ENCODE measurements at regions not wholly inside any gene's neighbourhood (a gene's known extent, or its start where the extent isn't known, plus 50 kb on each side); places are given as distances from the start of the nearest gene placed in this dataset.

GRCh38 chr3:76723366-76723765 is 316.5 kb upstream of the ROBO2 start:
- in situ Hi-C loops (cut with HindIII; ENCODE audit: low pct_ligation_motif_present, low sequenced_read_pairs), result no loop called here
- no peaks in the 10 kb centered on the region for H3K27me3 ChIP-seq (replicated peaks)
- no peak overlapping the region for H3K4me3 ChIP-seq (ENCODE audit: low read depth, low read length)
- TF ChIP-seq CTCF (IDR thresholded peaks at IDR 0.05; ENCODE audit: low read depth, low read length, missing control alignments), result no peak
- DNase-seq, result no peak
- H3K36me3 ChIP-seq (replicated peaks), result no peaks in the 10 kb centered on the region
- no peak overlapping the region for H3K27ac ChIP-seq

- no peaks in the 10 kb centered on the region for H3K27me3 ChIP-seq (replicated peaks)
- in situ Hi-C loops (cut with HindIII; ENCODE audit: low pct_ligation_motif_present, low sequenced_read_pairs), result no loop called here
- no peak overlapping the region for H3K4me3 ChIP-seq (ENCODE audit: low read depth, low read length)
- no peaks in the 10 kb centered on the region for H3K36me3 ChIP-seq (replicated peaks)
- TF ChIP-seq CTCF (IDR thresholded peaks at IDR 0.05; ENCODE audit: low read depth, low read length, missing control alignments), result peak; percentile 29
- DNase-seq, result no peak
- H3K27ac ChIP-seq, result no peak overlapping the region
Observed at GRCh38 chr3:76724075-76724474, 315.8 kb upstream of the ROBO2 start.

GRCh38 chr3:76724706-76725105 is 315.2 kb upstream of the ROBO2 start:
- H3K27me3 ChIP-seq (replicated peaks), result no peaks in the 10 kb centered on the region
- no peak for TF ChIP-seq CTCF (IDR thresholded peaks at IDR 0.05; ENCODE audit: low read depth, low read length, missing control alignments)
- H3K4me3 ChIP-seq (ENCODE audit: low read depth, low read length), result no peak overlapping the region
- in situ Hi-C loops (cut with HindIII; ENCODE audit: low pct_ligation_motif_present, low sequenced_read_pairs), result no loop called here
- H3K27ac ChIP-seq, result no peak overlapping the region
- DNase-seq, result no peak
- no peaks in the 10 kb centered on the region for H3K36me3 ChIP-seq (replicated peaks)

GRCh38 chr3:76726034-76726433 is 313.9 kb upstream of the ROBO2 start:
- no peak for DNase-seq
- Histone ChIP-seq H3K27me3 (replicated peaks) (no peaks in the 10 kb centered on the region), H3K27ac (no peak overlapping the region), H3K36me3 (replicated peaks) (no peaks in the 10 kb centered on the region), H3K4me3 (ENCODE audit: low read depth, low read length) (no peak overlapping the region)
- no peak for TF ChIP-seq CTCF (IDR thresholded peaks at IDR 0.05; ENCODE audit: low read depth, low read length, missing control alignments)
- in situ Hi-C loops (cut with HindIII; ENCODE audit: low pct_ligation_motif_present, low sequenced_read_pairs), result no loop called here

- Histone ChIP-seq H3K27ac (no peak overlapping the region), H3K36me3 (replicated peaks) (no peaks in the 10 kb centered on the region), H3K27me3 (replicated peaks) (no peaks in the 10 kb centered on the region), H3K4me3 (ENCODE audit: low read depth, low read length) (no peak overlapping the region)
- DNase-seq, result no peak
- in situ Hi-C loops (cut with HindIII; ENCODE audit: low pct_ligation_motif_present, low sequenced_read_pairs), result no loop called here
- no peak for TF ChIP-seq CTCF (IDR thresholded peaks at IDR 0.05; ENCODE audit: low read depth, low read length, missing control alignments)
Observed at GRCh38 chr3:76728426-76728825, 311.5 kb upstream of the ROBO2 start.

- Histone ChIP-seq H3K27ac (no peak overlapping the region), H3K27me3 (replicated peaks) (no peaks in the 10 kb centered on the region), H3K4me3 (ENCODE audit: low read depth, low read length) (no peak overlapping the region), H3K36me3 (replicated peaks) (no peaks in the 10 kb centered on the region)
- TF ChIP-seq CTCF (IDR thresholded peaks at IDR 0.05; ENCODE audit: low read depth, low read length, missing control alignments), result no peak
- DNase-seq, result no peak
- in situ Hi-C loops (cut with HindIII; ENCODE audit: low pct_ligation_motif_present, low sequenced_read_pairs), result no loop called here
Observed at GRCh38 chr3:76731471-76731870, 308.4 kb upstream of the ROBO2 start.

Data from brain microvascular endothelial cell (primary cell).